NT2/D1 (cell line): ENCODE measurements at regions not wholly inside any gene's neighbourhood (a gene's known extent, or its start where the extent isn't known, plus 50 kb on each side); places are given as distances from the start of the nearest gene placed in this dataset.

Experiments used
- SUZ12 ChIP-seq: IDR thresholded peaks from 2 replicates; pipeline ENCODE4 v1.6.1; 2011; ENCODE audit not compliant: insufficient read length, insufficient read depth; ENCODE audit errors: extremely low read depth
- YY1 ChIP-seq: IDR thresholded peaks from 2 replicates; pipeline ENCODE4 v1.6.1; 2011; ENCODE audit not compliant: insufficient read length, insufficient read depth
- ZNF274 ChIP-seq: IDR thresholded peaks from 2 replicates; pipeline ENCODE4 v1.6.1; 2011; ENCODE audit warnings: mild to moderate bottlenecking, low read depth, low read length

- TF ChIP-seq ZNF274 (no peak), YY1 (no peak), SUZ12 (no peak)
Observed at GRCh38 chr1:87399264-87399663, 70.6 kb downstream of the LMO4 start.
